Heart left ventricle (tissue), 16 donors: ENCODE measurements at regions not wholly inside any gene's neighbourhood (a gene's known extent, or its start where the extent isn't known, plus 50 kb on each side); places are given as distances from the start of the nearest gene placed in this dataset.

Source experiments
- ATAC-seq, 4 donors: fragments of 200-7000 bp; cut with Tn5 transposase; one replicate each; pipeline ENCODE4 v1.9.1; 2020 to 2022; ENCODE audit warnings: moderate library complexity in 4 of 4, mild to moderate bottlenecking in 3 of 4, moderate number of reproducible peaks in 1 of 4
- DNase-seq, 5 donors: peaks; one replicate each; pipeline ENCODE4 v3.0.0-alpha.2; 2020
- H3K27ac ChIP-seq, 12 donors: fragments of 200-600 bp; sonication (generic) in 4 of 12; one replicate each; pipeline versions ENCODE4 v1.5.0 to v1.8.0; 2016 to 2022; ENCODE audit warnings: mild to moderate bottlenecking in 2 of 12
- H3K27me3 ChIP-seq, 9 donors: fragments of 200-600 bp; sonication (generic) in 2 of 9; one replicate each; pipeline versions ENCODE4 v1.5.1 to v1.8.0; 2016 to 2022; ENCODE audit warnings: mild to moderate bottlenecking in 3 of 9
- H3K36me3 ChIP-seq, 9 donors: fragments of 200-600 bp; sonication (generic) in 2 of 9; one replicate each; pipeline versions ENCODE4 v1.5.0 to v1.8.0; 2018 to 2022; ENCODE audit warnings: mild to moderate bottlenecking in 2 of 9
- H3K4me1 ChIP-seq, 12 donors: fragments of 200-600 bp; sonication (generic) in 4 of 12; one replicate each; pipeline versions ENCODE4 v1.5.0 to v1.8.0; 2016 to 2022; ENCODE audit warnings: mild to moderate bottlenecking in 3 of 12
- H3K4me3 ChIP-seq, 12 donors: fragments of 200-600 bp; sonication (generic) in 4 of 12; one replicate each; pipeline versions ENCODE4 v1.5.0 to v1.8.0; 2017 to 2022; ENCODE audit warnings: mild to moderate bottlenecking in 9 of 12, moderate library complexity in 4 of 12
- H3K9me3 ChIP-seq, 12 donors: fragments of 200-600 bp; sonication (generic) in 4 of 12; one replicate each; pipeline versions ENCODE4 v1.5.0 to v1.8.0; 2016 to 2022; ENCODE audit warnings: mild to moderate bottlenecking in 1 of 12
- CTCF ChIP-seq, 12 donors: fragments of 200-600 bp; sonication (generic) in 4 of 12; IDR thresholded peaks; one replicate each; pipeline versions ENCODE4 v1.5.0 to v1.8.0; 2018 to 2022; ENCODE audit warnings: antibody characterized with exemption in 12 of 12, mild to moderate bottlenecking in 5 of 12
- POLR2A ChIP-seq, 2 donors: fragments of 450-650 bp; IDR thresholded peaks; one replicate each; pipeline ENCODE4 v1.6.1; 2017; ENCODE audit warnings: antibody characterized with exemption in 2 of 2, mild to moderate bottlenecking in 2 of 2, moderate library complexity in 2 of 2
- WGBS, 4 donors: extraction: QIAGEN DNeasy Blood & Tissue Kit in 2 of 4; methylation state at CpG; one replicate each; pipeline versions ENCODE4 v1.1.5 to v1.1.7; 2013 to 2018; 5-methylcytosine and 5-hydroxymethylcytosine counted together
- intact Hi-C, 10 donors: fragments of 100-400 bp; cut with DNase I; formaldehyde crosslinking; loops; one replicate each; pipeline versions ENCODE4 v1.11.1 to v1.14.2; 2022
- donor health status: ischemic (EF 13 %, LVEDD 7.1; RV severe dilation, severe dysfunction).
- donor health status: healthy with polysubstance abuse.
- donor health status: DM: no; HTN: yes; CAD: no.
- donor health status: DM: no; HTN: no; CAD: no.
- donor health status: ischemic (EF 25% LVEDD 6.9; RV normal size, moderate dysfunction).
- donor health status: ischemic (EF 25% LVEDD 5.7; RV mildly dilated, moderate dysfunction).
- donor health status: healthy.
- donor health status: DM: yes; HTN: yes; CAD: no.
- donor health status: ischemic (EF 35%, LVEDD 5.7; RV mildly dilated, moderate dysfunction).
- donor health status: nonischemic (EF 11% LVEDD 7.7; RV severe dilation, severe dysfunction).
- donor health status: DM: yes; HTN: yes; CAD: no.
- donor health status: PGD.
- donor health status: ischemic (EF 29% LVEDD 5.4; RV normal size, mild dysfunction).
- donor health status: nonischemic (EF 23%, LVEDD 6.1; RV moderate dilation, normal function).

GRCh38 chr1:80248886-80249285 is 1242.4 kb upstream of the ADGRL4 start:
- Histone ChIP-seq H3K4me1 (no peaks in the 10 kb centered on the region), H3K36me3 (no peaks in the 10 kb centered on the region), H3K9me3 (peaks cover 0 to 10% (median 0%) of the 10 kb centered on the region in 12 donors), H3K4me3 (no peak overlapping the region), H3K27me3 (no peaks in the 10 kb centered on the region), H3K27ac (no peak overlapping the region)
- intact Hi-C loops = no loop called here
- no peak for TF ChIP-seq CTCF (IDR thresholded peaks at IDR 0.05)
- no peak for TF ChIP-seq POLR2A (IDR thresholded peaks at IDR 0.05)
- ATAC-seq (no peak), DNase-seq (no peak)

DNA sequence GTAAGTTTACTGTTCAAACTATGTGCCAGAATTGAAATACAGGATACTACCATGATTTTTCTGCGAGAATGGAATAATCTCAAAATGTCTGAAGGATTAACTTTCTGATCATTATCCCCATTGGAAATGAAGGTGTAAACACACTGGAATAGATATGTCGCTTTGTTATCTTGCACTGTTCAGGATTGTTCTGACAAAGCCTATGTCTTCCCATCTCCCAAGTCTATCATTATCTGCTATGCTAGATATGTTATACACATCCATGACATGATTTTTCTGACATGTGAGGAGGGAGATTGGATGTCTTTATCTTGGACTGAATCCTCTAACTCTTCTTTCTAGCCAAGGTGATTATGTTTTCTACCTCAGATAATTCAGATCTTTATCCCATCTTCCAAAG is 1239.3 kb upstream of the ADGRL4 start:
- H3K4me3 ChIP-seq = no peak overlapping the region
- H3K27ac ChIP-seq = no peak overlapping the region
- ATAC-seq = no peak
- intact Hi-C loops = no loop called here
- WGBS, 4 donors = 78 to 90% (median 83%) methylated on average over 2 of the region's 2 CpGs
- TF ChIP-seq CTCF (IDR thresholded peaks at IDR 0.05) = no peak
- no peak for TF ChIP-seq POLR2A (IDR thresholded peaks at IDR 0.05)
- no peaks in the 10 kb centered on the region for H3K4me1 ChIP-seq
- H3K27me3 ChIP-seq = no peaks in the 10 kb centered on the region
- H3K36me3 ChIP-seq = no peaks in the 10 kb centered on the region
- DNase-seq = no peak
- peaks cover 0 to 10% (median 0%) of the 10 kb centered on the region in 12 donors for H3K9me3 ChIP-seq

DNA sequence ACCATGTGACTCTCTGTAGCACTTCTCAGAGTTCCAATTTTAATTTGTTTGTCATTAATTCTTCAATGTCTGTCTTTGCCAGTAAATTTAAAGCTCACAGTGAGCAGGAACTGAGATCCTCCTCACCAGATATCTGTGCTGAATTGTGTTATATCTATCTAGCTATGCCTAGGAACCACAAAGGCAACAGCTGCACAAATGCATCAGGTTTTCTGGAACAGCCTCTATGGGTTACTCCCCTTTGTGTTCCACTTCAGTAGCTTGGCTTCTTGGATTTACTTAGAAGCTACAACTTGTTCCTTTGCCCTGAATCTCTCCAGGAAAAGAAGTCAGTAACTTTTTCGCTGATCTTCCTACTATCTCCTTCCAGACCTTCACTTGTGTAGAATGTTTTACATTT is 1237.8 kb upstream of the ADGRL4 start:
- H3K4me3 ChIP-seq = no peak overlapping the region
- H3K27ac ChIP-seq = no peak overlapping the region
- TF ChIP-seq POLR2A (IDR thresholded peaks at IDR 0.05) (no peak), CTCF (IDR thresholded peaks at IDR 0.05) (no peak)
- 82 to 89% (median 88%) methylated on average over 1 of the region's 1 CpG for WGBS, 4 donors
- no peaks in the 10 kb centered on the region for H3K9me3 ChIP-seq
- intact Hi-C loops = no loop called here
- DNase-seq (no peak), ATAC-seq (no peak)
- no peaks in the 10 kb centered on the region for H3K4me1 ChIP-seq
- no peaks in the 10 kb centered on the region for H3K27me3 ChIP-seq
- no peaks in the 10 kb centered on the region for H3K36me3 ChIP-seq

GRCh38 chr1:80241566-80241965 is 1235.0 kb upstream of the ADGRL4 start:
- DNase-seq = no peak
- Histone ChIP-seq H3K27me3 (no peaks in the 10 kb centered on the region), H3K27ac (no peak overlapping the region), H3K9me3 (no peaks in the 10 kb centered on the region), H3K4me3 (no peak overlapping the region), H3K4me1 (no peaks in the 10 kb centered on the region), H3K36me3 (no peaks in the 10 kb centered on the region)
- TF ChIP-seq CTCF (IDR thresholded peaks at IDR 0.05) (no peak), POLR2A (IDR thresholded peaks at IDR 0.05) (no peak)
- no peak for ATAC-seq
- intact Hi-C loops = no loop called here
- 77 to 96% (median 89%) methylated on average over 1 of the region's 1 CpG for WGBS, 4 donors
